22Rv1 (cell line): ENCODE measurements at regions not wholly inside any gene's neighbourhood (a gene's known extent, or its start where the extent isn't known, plus 50 kb on each side); places are given as distances from the start of the nearest gene placed in this dataset.

Experiments
- CTCF ChIP-seq: fragments of 450-650 bp; IDR thresholded peaks from 2 replicates; pipeline ENCODE4 v1.5.1; 2017; ENCODE audit warnings: mild to moderate bottlenecking
- ZFX ChIP-seq: fragments of 450-650 bp; IDR thresholded peaks from 2 replicates; pipeline ENCODE4 v1.6.1; 2017; ENCODE audit warnings: antibody characterized with exemption, borderline replicate concordance

DNA sequence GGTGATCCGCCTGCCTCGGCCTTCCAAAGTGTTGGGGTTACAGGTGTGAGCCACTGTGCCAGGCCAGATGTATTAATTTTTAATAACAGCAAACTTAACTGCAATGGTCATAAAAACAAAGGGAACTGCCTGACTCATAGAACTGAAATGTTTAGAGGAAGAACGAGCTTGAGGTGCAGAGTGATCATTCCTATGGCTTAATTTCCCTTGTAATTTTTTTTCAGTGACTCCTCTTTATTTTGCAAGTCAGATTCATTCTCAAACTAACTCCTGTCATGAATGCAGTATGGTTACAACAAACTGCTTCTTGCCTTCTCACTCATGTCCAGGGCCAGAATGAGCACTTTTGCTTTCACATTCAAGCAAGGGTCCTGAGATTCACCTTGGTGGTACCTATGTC is 231.3 kb downstream of the HAPSTR1 start:
- no peak for TF ChIP-seq CTCF
- no peak for TF ChIP-seq ZFX
